Gastrocnemius medialis (tissue), 4 donors: ENCODE measurements at regions not wholly inside any gene's neighbourhood (a gene's known extent, or its start where the extent isn't known, plus 50 kb on each side); places are given as distances from the start of the nearest gene placed in this dataset.

Experiments used
- ATAC-seq, 2 donors: fragments of 150-250 bp; one replicate each; pipeline ENCODE4 v1.9.1; 2016
- DNase-seq, 2 donors: peaks; one replicate each; pipeline ENCODE4 v3.0.0-alpha.2; 2019
- H3K27ac ChIP-seq, 4 donors: fragments of 200-600 bp; sonication (generic); 1 replicate in 1 of 4; 2 replicates in 3 of 4; pipeline ENCODE4 v1.5.1; 2016 to 2018; ENCODE audit warnings: mild to moderate bottlenecking in 2 of 4, moderate library complexity in 1 of 4
- H3K27me3 ChIP-seq, 3 donors: fragments of 200-600 bp; sonication (generic) in 2 of 3; 1 replicate in 1 of 3; 2 replicates in 2 of 3; pipeline versions ENCODE4 v1.5.1 to v1.6.0; 2016 to 2019; ENCODE audit warnings: mild to moderate bottlenecking in 1 of 3, moderate library complexity in 1 of 3
- H3K36me3 ChIP-seq, 2 donors: fragments of 200-600 bp; sonication (generic) in 1 of 2; one replicate each; pipeline ENCODE4 v1.5.1; 2017 to 2018
- H3K4me1 ChIP-seq, 2 donors: fragments of 200-600 bp; sonication (generic) in 1 of 2; one replicate each; pipeline ENCODE4 v1.5.1; 2016 to 2017; ENCODE audit warnings: mild to moderate bottlenecking in 2 of 2
- H3K4me3 ChIP-seq, 4 donors: fragments of 200-600 bp; sonication (generic) in 3 of 4; 1 replicate in 1 of 4; 2 replicates in 3 of 4; pipeline ENCODE4 v1.5.1; 2016 to 2019; ENCODE audit warnings: mild to moderate bottlenecking in 2 of 4
- H3K9me3 ChIP-seq, 3 donors: fragments of 200-600 bp; sonication (generic) in 2 of 3; 1 replicate in 1 of 3; 2 replicates in 2 of 3; pipeline ENCODE4 v1.5.1; 2016 to 2019
- CTCF ChIP-seq, 5 experiments: fragments of 450-650 bp in 3 of 5; fragments of 200-600 bp in 2 of 5; sonication (generic) in 2 of 5; IDR thresholded peaks in 4 of 5; conservative IDR thresholded peaks in 1 of 5; 1 replicate in 4 of 5; 2 replicates in 1 of 5; pipeline ENCODE4 v1.5.1; 2016 to 2019; ENCODE audit warnings: antibody characterized with exemption in 5 of 5, mild to moderate bottlenecking in 3 of 5, moderate library complexity in 3 of 5
- POLR2A ChIP-seq, 2 donors: fragments of 450-650 bp; IDR thresholded peaks; one replicate each; pipeline ENCODE4 v1.6.1; 2017; ENCODE audit warnings: antibody characterized with exemption in 2 of 2, mild to moderate bottlenecking in 2 of 2, moderate library complexity in 2 of 2
- in situ Hi-C, 4 donors: fragments of 200-750 bp; cut with MboI; loops; one replicate each; pipeline versions ENCODE4 v1.15.0 to v1.8.0; 2017; ENCODE audit warnings: low sequenced_read_pairs in 4 of 4
- intact Hi-C: fragments of 100-400 bp; cut with DNase I; formaldehyde crosslinking; loops from one replicate; pipeline ENCODE4 v1.15.1; 2023; ENCODE audit warnings: low total_unique reads

- Histone ChIP-seq H3K27ac (no peak overlapping the region), H3K9me3 (no peaks in the 10 kb centered on the region), H3K27me3 (no peaks in the 10 kb centered on the region), H3K4me3 (no peak overlapping the region), H3K4me1 (no peaks in the 10 kb centered on the region), H3K36me3 (no peaks in the 10 kb centered on the region)
- no peak for DNase-seq
- intact Hi-C loops (no loop called here), in situ Hi-C loops (no loop called here)
- TF ChIP-seq POLR2A (IDR thresholded peaks at IDR 0.05): no peak
- no peak for TF ChIP-seq CTCF (IDR thresholded peaks at IDR 0.05 in 4 of 5, conservative IDR thresholded peaks at IDR 0.05 in 1 of 5)
- no peak for ATAC-seq
Observed at GRCh38 chr14:97361181-97361580, 564.0 kb downstream of the VRK1 start.

- DNase-seq (no peak), ATAC-seq (no peak)
- intact Hi-C loops: no loop called here
- H3K36me3 ChIP-seq: no peaks in the 10 kb centered on the region
- H3K27ac ChIP-seq: no peak overlapping the region
- no peaks in the 10 kb centered on the region for H3K9me3 ChIP-seq
- no peak for TF ChIP-seq CTCF (IDR thresholded peaks at IDR 0.05 in 4 of 5, conservative IDR thresholded peaks at IDR 0.05 in 1 of 5)
- TF ChIP-seq POLR2A (IDR thresholded peaks at IDR 0.05): no peak
- no peaks in the 10 kb centered on the region for H3K27me3 ChIP-seq
- no peaks in the 10 kb centered on the region for H3K4me1 ChIP-seq
- no peak overlapping the region for H3K4me3 ChIP-seq
- in situ Hi-C loops: no loop called here
Observed at GRCh38 chr14:97361958-97362357, 564.8 kb downstream of the VRK1 start.

GRCh38 chr14:97366400-97366799 is 569.2 kb downstream of the VRK1 start:
- in situ Hi-C loops: no loop called here

GRCh38 chr14:97367278-97367677 is 570.1 kb downstream of the VRK1 start:
- no peaks in the 10 kb centered on the region for H3K27me3 ChIP-seq
- no peaks in the 10 kb centered on the region for H3K9me3 ChIP-seq
- no peak overlapping the region for H3K4me3 ChIP-seq
- no peak for ATAC-seq
- TF ChIP-seq POLR2A (IDR thresholded peaks at IDR 0.05): no peak
- TF ChIP-seq CTCF (IDR thresholded peaks at IDR 0.05 in 4 of 5, conservative IDR thresholded peaks at IDR 0.05 in 1 of 5): no peak
- H3K36me3 ChIP-seq: no peaks in the 10 kb centered on the region
- no peak overlapping the region for H3K27ac ChIP-seq
- in situ Hi-C loops (no loop called here), intact Hi-C loops (no loop called here)
- H3K4me1 ChIP-seq: no peaks in the 10 kb centered on the region
- DNase-seq: no peak

More at GRCh38 chr14:97366400-97366799, 569.2 kb downstream of the VRK1 start:
- no peaks in the 10 kb centered on the region for H3K4me1 ChIP-seq
- H3K27ac ChIP-seq: no peak overlapping the region
- intact Hi-C loops: no loop called here
- H3K36me3 ChIP-seq: no peaks in the 10 kb centered on the region
- no peaks in the 10 kb centered on the region for H3K27me3 ChIP-seq
- no peak for TF ChIP-seq CTCF (IDR thresholded peaks at IDR 0.05 in 4 of 5, conservative IDR thresholded peaks at IDR 0.05 in 1 of 5)
- TF ChIP-seq POLR2A (IDR thresholded peaks at IDR 0.05): no peak
- H3K9me3 ChIP-seq: no peaks in the 10 kb centered on the region
- ATAC-seq (no peak), DNase-seq (no peak)
- no peak overlapping the region for H3K4me3 ChIP-seq

GRCh38 chr14:97368049-97368448 is 570.9 kb downstream of the VRK1 start:
- intact Hi-C loops: no loop called here

More at GRCh38 chr14:97368049-97368448, 570.9 kb downstream of the VRK1 start:
- Histone ChIP-seq H3K4me1 (no peaks in the 10 kb centered on the region), H3K9me3 (no peaks in the 10 kb centered on the region), H3K36me3 (no peaks in the 10 kb centered on the region), H3K27ac (no peak overlapping the region), H3K27me3 (no peaks in the 10 kb centered on the region), H3K4me3 (no peak overlapping the region)
- DNase-seq (no peak), ATAC-seq (no peak)
- no peak for TF ChIP-seq CTCF (IDR thresholded peaks at IDR 0.05 in 4 of 5, conservative IDR thresholded peaks at IDR 0.05 in 1 of 5)
- no peak for TF ChIP-seq POLR2A (IDR thresholded peaks at IDR 0.05)
- in situ Hi-C loops: no loop called here
